ENCODE measurements at regions not wholly inside any gene's neighbourhood (a gene's known extent, or its start where the extent isn't known, plus 50 kb on each side); places are given as distances from the start of the nearest gene placed in this dataset.

GRCh38 chr7:22561321-22561811, 61.4 kb upstream of the STEAP1B start:
- Histone ChIP-seq H3K27me3 (no peaks in the 10 kb centered on the region), H3K9ac (no peak overlapping the region), H3K9me3 (no peaks in the 10 kb centered on the region), H3K4me2 (peak overlapping the region; percentile 45), H3K36me3 (no peaks in the 10 kb centered on the region), H4K20me1 (no peaks in the 10 kb centered on the region), H3K4me1 (peaks cover 83% of the 10 kb centered on the region), H3K27ac (no peak overlapping the region), H3K4me3 (no peak overlapping the region)
- no peak for TF ChIP-seq Cebpa-rat (IDR thresholded peaks at IDR 0.05)

- no peaks in the 10 kb centered on the region for H3K36me3 ChIP-seq
- TF ChIP-seq Cebpa-rat (IDR thresholded peaks at IDR 0.05), result no peak
- H3K4me2 ChIP-seq, result peak overlapping the region; percentile 27; the same call in 1 of the 2 replicates
- H3K4me1 ChIP-seq, result peaks cover 81% of the 10 kb centered on the region
- no peaks in the 10 kb centered on the region for H3K9me3 ChIP-seq
- H4K20me1 ChIP-seq, result no peaks in the 10 kb centered on the region
- H3K27ac ChIP-seq, result no peak overlapping the region
- H3K9ac ChIP-seq, result no peak overlapping the region
- no peaks in the 10 kb centered on the region for H3K27me3 ChIP-seq
- no peak overlapping the region for H3K4me3 ChIP-seq
Measured at GRCh38 chr7:22559829-22560489, 60.0 kb upstream of the STEAP1B start.

- Histone ChIP-seq H3K9me3 (0 out of 2 replicates have a peak, but pooled peaks cover 3% of the 10 kb centered on the region), H3K9ac (no peak overlapping the region), H3K27me3 (no peaks in the 10 kb centered on the region), H3K4me1 (peaks cover 82% of the 10 kb centered on the region), H3K4me3 (no peak overlapping the region), H3K27ac (no peak overlapping the region), H3K36me3 (no peaks in the 10 kb centered on the region), H3K4me2 (peak overlapping the region; percentile 22; the same call in 1 of the 2 replicates), H4K20me1 (no peaks in the 10 kb centered on the region)
- TF ChIP-seq Cebpa-rat (IDR thresholded peaks at IDR 0.05), result no peak
Measured at GRCh38 chr7:22557167-22557566, 57.2 kb upstream of the STEAP1B start.

DNA sequence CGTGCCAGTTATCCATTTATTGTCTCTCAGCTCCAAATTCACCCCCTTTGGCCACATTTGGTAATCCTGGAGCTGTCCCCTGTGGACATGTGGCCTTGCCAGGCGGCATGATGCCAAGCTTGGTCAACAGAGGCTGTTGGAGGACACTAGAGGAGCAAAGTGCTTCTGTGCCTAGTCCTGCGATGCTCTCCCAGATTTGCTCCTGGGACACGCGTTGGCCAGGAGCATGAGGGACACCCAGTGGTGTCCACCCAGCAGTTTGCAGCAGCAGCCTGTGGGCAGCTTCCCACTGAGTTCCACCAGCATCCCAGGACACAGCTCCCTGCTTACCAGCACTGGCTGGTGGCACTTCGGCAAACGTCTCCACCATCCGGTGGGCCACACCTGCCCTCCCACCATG, 55.5 kb upstream of the STEAP1B start:
- Histone ChIP-seq H3K27ac (peak overlapping the region; percentile 44), H3K9me3 (0 out of 2 replicates have a peak, but pooled peaks cover 3% of the 10 kb centered on the region), H3K27me3 (no peaks in the 10 kb centered on the region), H3K36me3 (no peaks in the 10 kb centered on the region), H3K9ac (no peak overlapping the region), H3K4me3 (no peak overlapping the region), H3K4me2 (peak overlapping the region; percentile 54), H4K20me1 (no peaks in the 10 kb centered on the region), H3K4me1 (peaks cover 89% of the 10 kb centered on the region)
- no peak for TF ChIP-seq Cebpa-rat (IDR thresholded peaks at IDR 0.05)

- Histone ChIP-seq H3K4me2 (peak overlapping the region; percentile 54; the same call in 1 of the 2 replicates), H4K20me1 (no peaks in the 10 kb centered on the region), H3K9ac (no peak overlapping the region), H3K36me3 (no peaks in the 10 kb centered on the region), H3K4me1 (peaks cover 90% of the 10 kb centered on the region), H3K9me3 (0 out of 2 replicates have a peak, but pooled peaks cover 3% of the 10 kb centered on the region), H3K4me3 (no peak overlapping the region), H3K27me3 (no peaks in the 10 kb centered on the region), H3K27ac (no peak overlapping the region)
- TF ChIP-seq Cebpa-rat (IDR thresholded peaks at IDR 0.05), result no peak
Measured at GRCh38 chr7:22554184-22554583, 54.2 kb upstream of the STEAP1B start.

- Histone ChIP-seq H3K4me2 (peak overlapping the region; percentile 77), H3K27me3 (no peaks in the 10 kb centered on the region), H3K27ac (peak overlapping the region; percentile 83), H3K9me3 (0 out of 2 replicates have a peak, but pooled peaks cover 3% of the 10 kb centered on the region), H4K20me1 (no peaks in the 10 kb centered on the region), H3K4me3 (no peak overlapping the region), H3K4me1 (peaks cover 90% of the 10 kb centered on the region), H3K9ac (no peak overlapping the region; the same call in 1 of the 2 replicates), H3K36me3 (no peaks in the 10 kb centered on the region)
- no peak for TF ChIP-seq Cebpa-rat (IDR thresholded peaks at IDR 0.05)
Measured at GRCh38 chr7:22551768-22552513, 52.0 kb upstream of the STEAP1B start.

GRCh38 chr7:22550514-22551030, 50.6 kb upstream of the STEAP1B start:
- H3K36me3 ChIP-seq, result no peaks in the 10 kb centered on the region
- H4K20me1 ChIP-seq, result no peaks in the 10 kb centered on the region
- no peaks in the 10 kb centered on the region for H3K27me3 ChIP-seq
- no peak for TF ChIP-seq Cebpa-rat (IDR thresholded peaks at IDR 0.05)
- peak overlapping the region; percentile 77 for H3K4me2 ChIP-seq
- H3K9me3 ChIP-seq, result 0 out of 2 replicates have a peak, but pooled peaks cover 3% of the 10 kb centered on the region
- H3K4me1 ChIP-seq, result peaks cover 86% of the 10 kb centered on the region
- H3K9ac ChIP-seq, result peak overlapping the region; percentile 30; the same call in 1 of the 2 replicates
- no peak overlapping the region; the same call in 1 of the 2 replicates for H3K4me3 ChIP-seq
- peak overlapping the region; percentile 83 for H3K27ac ChIP-seq

DNA sequence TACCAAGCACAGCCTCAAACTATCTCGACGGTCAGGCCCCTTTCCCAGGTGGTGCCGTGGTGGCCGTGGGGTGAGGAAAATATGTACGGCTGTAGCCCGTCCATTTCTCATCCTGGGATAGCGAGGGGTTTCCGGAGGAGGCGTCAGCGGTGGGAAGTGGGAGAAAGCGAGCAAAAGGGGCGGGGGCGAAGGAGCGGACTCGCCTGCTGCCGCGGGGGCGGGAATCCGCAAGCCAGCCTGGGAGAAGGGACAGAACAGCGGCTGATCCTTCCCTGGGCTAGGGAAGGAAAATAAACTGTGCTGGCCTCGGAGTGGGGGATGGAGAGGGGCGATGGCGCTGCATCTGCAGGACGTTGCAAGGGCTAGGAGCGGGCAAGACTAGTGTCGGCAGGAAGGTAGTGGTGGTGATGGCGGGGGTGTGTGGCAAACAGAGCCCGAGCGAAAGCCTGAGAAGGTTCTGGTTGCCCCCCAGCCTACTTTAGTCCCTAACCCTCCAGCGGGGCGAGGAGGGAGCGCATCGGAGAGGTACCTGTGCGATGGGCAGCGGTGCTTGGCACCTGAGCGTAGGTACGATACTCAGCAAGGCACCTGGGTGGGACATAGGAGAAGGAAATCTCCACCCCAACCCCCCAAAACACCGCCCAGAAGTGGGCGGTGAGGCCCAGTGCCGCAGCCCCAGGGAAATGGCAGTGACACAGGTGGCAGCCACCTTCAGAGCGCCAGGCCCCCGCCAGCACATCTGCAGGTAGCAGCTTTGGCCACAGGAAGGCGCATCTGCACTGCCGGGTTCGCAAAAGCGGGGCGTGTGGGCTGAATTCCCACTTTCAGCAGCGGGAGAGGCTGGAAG, 49.9 kb upstream of the STEAP1B start:
- H4K20me1 ChIP-seq, result no peaks in the 10 kb centered on the region
- H3K9me3 ChIP-seq, result 0 out of 2 replicates have a peak, but pooled peaks cover 3% of the 10 kb centered on the region
- H3K27me3 ChIP-seq, result no peaks in the 10 kb centered on the region
- TF ChIP-seq Cebpa-rat (IDR thresholded peaks at IDR 0.05), result no peak
- no peaks in the 10 kb centered on the region for H3K36me3 ChIP-seq
- peak overlapping the region; percentile 35; the same call in 1 of the 2 replicates for H3K4me3 ChIP-seq
- peak overlapping the region; percentile 30; the same call in 1 of the 2 replicates for H3K9ac ChIP-seq
- peak overlapping the region; percentile 77 for H3K4me2 ChIP-seq
- H3K4me1 ChIP-seq, result peaks cover 86% of the 10 kb centered on the region
- H3K27ac ChIP-seq, result peak overlapping the region; percentile 83

All from BLaER1 (cell line).